SH-SY5Y (cell line): ENCODE measurements at regions not wholly inside any gene's neighbourhood (a gene's known extent, or its start where the extent isn't known, plus 50 kb on each side); places are given as distances from the start of the nearest gene placed in this dataset.

Source experiments
- GATA2 ChIP-seq: IDR thresholded peaks from 2 replicates; pipeline ENCODE4 v1.6.1; 2011; ENCODE audit warnings: mild to moderate bottlenecking, low read depth, low read length
- GATA3 ChIP-seq: IDR thresholded peaks from 2 replicates; pipeline ENCODE4 v1.6.1; 2011; ENCODE audit warnings: low read depth, mild to moderate bottlenecking, low read length, moderate library complexity

- TF ChIP-seq GATA2, result no peak
- no peak for TF ChIP-seq GATA3
Observed at GRCh38 chr13:80584785-80585184, 243.9 kb upstream of the SPRY2 start.

DNA sequence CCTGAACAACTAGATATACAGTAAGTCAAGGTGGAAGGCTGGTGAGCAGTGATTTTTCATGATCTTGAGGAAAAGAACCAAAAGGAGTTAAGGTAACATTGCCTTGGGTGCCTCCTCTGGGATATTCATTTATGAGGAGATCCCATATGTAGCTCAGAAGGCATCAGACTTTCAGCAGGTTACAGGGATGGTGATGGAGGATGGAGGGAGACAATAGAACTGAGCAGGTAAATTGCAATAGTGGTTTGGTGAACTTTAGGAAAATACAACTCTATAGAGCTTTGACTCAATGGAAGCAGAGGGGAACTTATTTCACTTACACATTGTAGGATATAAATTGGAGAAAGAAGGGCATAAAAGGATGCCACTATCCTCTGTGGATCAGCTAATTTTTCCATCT, 243.4 kb upstream of the SPRY2 start:
- TF ChIP-seq GATA3 (no peak), GATA2 (no peak)

DNA sequence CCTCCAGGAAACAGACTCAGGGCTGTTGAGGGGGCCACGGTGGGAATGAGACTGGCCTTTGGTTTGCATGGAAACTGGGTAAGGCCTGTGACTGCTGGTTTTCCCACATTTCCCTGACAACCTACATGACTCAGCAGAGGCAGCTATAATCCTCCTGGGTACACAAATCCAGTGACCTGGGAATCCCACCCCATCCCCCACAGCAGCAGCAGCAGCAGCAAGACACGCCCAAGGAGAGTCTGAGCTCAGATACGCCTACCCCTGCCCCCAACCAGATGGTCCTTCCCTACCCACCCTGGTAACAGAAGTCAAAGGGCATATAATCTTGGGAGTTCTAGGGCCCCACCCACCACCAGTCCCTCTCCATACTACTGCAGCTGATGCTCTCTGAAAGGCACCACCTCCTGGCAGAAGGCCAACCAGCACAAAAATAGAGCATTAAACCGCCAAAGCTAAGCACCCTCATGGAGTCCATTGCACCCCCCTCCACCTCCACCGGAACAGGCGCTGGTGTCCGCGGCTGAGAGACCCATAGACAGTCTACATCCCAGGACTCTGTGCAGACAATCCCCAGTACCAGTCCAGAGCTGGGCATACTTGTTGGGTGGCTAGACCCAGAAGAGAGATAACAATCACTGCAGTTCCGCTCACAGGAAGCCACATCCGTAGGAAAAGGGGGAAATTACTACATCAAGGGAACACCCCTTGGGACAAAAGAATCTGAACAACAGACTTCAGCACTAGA, 237.2 kb upstream of the SPRY2 start:
- no peak for TF ChIP-seq GATA2

DNA sequence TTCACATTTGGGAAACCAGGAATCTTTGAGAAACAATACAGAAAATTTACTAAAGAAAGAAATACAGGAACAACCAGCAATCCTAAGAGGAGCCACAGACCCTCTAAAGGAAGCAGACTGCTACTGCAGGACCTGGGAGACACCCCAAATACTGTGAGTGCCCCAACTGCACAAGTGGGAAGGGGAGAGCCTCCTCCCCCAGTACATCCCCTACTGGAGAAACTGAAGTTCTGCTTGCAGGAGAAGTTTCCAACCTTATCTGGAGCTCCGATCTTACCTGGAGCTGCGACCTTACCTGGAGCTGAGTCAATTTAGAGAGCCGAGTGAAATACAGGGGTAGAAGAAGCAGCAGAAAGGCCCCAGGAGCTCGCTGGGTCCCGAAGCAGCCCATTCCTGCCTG, 236.4 kb upstream of the SPRY2 start:
- no peak for TF ChIP-seq GATA3
- no peak for TF ChIP-seq GATA2

DNA sequence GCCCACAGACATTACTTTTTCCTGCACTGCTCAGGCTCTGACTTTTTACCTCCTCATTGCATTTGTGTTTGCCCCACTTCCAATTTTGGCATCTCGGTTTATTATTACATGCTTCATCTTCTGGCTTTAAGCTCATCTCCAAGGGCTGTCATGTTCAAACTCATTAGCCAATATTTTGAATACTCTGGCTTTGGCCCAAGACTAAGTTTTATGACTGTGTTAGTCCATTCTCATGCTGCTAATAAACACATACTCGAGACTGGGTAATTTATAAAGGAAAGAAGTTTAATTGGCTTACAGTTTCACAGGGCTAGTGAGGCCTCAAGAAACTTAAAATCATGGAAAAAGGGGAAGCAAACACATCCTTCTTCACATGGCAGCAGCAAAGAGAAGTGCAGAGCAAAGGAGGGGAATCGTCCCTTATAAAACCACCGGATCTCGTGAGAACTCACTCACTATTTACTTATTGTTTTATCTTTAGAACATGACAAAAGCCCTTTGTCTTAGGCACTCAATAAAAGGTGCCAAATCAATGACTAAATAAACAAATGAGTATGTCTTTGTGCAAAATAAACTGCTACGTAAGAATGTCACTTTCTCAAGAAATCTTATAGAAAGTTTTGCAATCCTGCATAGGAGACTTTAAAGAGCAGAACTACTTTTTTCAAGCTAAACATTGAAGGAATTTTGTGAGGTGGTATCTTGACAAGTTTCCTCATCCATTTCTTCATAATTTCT, 233.4 kb upstream of the SPRY2 start:
- TF ChIP-seq GATA2 (no peak), GATA3 (no peak)

- no peak for TF ChIP-seq GATA3
- TF ChIP-seq GATA2, result no peak
Observed at GRCh38 chr13:80572923-80573316, 232.0 kb upstream of the SPRY2 start.

DNA sequence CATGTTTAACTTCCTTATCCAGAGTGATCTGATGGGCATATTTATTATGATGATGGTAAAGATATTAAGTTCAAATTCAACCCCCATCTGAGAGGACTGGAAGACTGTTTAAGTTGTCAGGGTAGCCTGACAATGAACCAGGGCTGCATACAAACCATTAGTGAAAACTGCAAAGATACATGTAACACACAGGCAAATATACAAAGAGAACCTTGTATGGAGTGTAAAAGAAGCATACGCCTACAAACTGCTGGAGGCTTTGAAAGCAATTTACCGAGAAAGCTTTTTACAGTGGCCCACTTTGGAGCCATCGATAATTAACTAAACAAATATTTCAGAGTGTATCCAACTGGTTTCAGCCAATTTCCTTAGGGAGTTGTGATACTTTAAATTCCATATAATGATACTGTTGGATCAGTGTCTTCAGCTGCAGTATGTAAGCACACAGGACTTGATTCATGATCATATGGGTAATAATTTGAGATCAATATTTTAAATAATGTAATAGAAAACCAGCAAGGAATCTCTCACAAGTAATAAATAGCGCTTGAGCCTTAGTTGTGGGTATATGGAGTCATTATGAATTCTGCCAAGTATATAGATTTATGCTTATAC, 231.5 kb upstream of the SPRY2 start:
- TF ChIP-seq GATA2, result peak; percentile 6; the same call in 1 of the 2 replicates
- TF ChIP-seq GATA3, result peak; percentile 66; the same call in 1 of the 2 replicates

DNA sequence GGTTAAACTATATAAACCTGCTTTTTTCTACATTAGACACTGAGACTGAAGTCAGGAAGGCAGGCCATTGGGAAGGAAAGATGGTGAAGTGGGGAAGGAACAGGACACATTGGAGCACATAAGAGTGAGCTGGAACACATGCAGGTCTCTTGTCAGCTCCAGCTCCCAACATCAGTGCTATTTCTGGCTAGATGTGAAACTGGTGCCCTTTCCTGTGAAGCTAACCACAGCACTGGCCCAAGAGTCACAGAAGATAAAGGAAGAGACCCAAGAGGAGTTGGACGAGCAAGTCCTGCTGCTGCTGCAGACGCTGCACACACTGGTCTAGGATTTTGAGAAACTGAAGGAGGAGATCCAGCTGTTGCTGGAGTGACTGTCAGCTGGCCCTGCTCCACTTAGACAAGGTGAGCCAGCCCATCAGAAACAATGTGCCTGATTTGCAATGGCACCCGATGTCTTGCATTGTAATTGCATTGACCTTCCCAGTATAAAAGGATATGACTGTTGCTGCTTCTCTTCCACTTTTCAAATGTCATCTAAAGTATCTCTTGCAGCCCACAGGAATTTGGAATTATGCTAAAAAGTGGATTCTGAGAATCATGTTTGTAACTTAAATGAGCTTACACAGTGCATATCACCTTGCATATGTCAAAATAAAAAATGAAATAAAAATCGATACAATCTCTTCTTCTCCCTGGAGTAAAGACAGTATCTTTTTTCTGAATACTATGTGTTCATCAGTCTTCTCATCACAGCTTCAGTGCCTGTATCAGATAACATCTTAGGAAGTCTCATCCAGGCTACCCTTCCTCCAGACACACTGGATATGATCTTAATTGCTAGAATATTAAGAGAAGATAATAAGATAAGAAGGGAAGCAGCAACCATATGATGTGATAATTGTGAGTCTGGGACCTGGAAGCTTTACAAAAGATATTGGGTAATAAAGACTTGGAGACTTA, 230.7 kb upstream of the SPRY2 start:
- TF ChIP-seq GATA2 (peak; percentile 77), GATA3 (peak; percentile 94)

GRCh38 chr13:80563439-80563838, 222.5 kb upstream of the SPRY2 start:
- TF ChIP-seq GATA3 (no peak), GATA2 (no peak)

- no peak for TF ChIP-seq GATA3
- no peak for TF ChIP-seq GATA2
Observed at GRCh38 chr13:80562433-80563156, 221.7 kb upstream of the SPRY2 start.

DNA sequence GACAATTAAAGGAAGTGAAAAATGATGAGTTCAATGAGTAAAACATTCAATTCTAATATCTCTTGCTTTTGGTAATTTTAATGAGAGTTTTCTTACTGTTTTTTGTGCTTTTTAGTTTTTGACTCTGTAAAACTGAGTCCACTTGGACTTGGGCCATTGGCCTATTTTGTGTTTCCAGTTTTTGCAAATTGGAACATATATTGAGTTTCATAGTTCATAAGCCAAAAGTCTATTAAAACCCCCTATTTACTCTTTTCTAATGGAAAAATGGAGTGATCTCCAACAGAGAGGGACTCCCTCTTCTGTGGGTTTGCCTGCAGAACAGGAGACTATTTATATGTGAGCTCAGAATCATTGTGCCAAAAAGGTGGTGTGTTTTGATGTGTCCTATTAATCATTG, 219.7 kb upstream of the SPRY2 start:
- TF ChIP-seq GATA2, result no peak
- no peak for TF ChIP-seq GATA3

DNA sequence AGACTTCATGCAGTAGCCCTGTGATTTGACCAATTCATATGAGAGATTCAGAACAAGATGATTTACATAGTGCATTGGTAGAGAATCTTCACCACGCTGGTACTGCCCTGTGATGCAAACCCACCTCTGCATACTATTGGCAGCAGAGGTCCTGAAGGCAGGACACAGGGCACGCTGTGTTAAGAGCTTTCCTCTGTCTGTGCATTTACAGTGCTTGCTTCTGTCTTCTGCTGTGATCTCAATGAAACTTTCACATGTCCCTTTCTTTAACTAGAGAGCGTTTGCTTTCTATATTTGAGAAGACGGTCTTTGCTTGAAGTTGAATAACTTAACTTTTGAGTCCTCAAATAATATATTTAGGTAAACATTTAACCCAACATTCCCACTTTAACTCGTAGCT, 219.0 kb upstream of the SPRY2 start:
- TF ChIP-seq GATA2 (no peak), GATA3 (no peak)

- TF ChIP-seq GATA3, result no peak
- no peak for TF ChIP-seq GATA2
Observed at GRCh38 chr13:80558074-80558473, 217.1 kb upstream of the SPRY2 start.
